ENCODE measurements at regions not wholly inside any gene's neighbourhood (a gene's known extent, or its start where the extent isn't known, plus 50 kb on each side); places are given as distances from the start of the nearest gene placed in this dataset.

DNA sequence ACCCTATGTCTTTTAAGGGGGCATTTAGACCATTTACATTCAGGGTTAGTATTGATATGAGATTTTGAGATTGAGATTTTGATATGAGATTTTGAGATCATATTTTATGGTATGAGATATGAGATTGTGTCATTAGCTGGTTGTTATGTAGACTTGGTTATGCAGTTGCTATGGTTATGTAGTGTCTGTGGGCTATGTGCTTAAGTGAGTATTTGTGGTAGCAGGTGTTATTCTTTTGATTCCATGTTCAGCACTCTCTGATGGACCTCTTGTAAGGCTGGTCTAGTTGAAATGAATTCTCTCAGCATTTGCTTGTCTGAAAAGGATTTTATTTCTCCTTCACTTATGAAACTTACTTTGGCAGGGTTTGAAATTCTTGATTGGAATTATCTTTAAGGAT, 225.4 kb downstream of the SATB1 start (continued):
- TF ChIP-seq, protein P1, sequence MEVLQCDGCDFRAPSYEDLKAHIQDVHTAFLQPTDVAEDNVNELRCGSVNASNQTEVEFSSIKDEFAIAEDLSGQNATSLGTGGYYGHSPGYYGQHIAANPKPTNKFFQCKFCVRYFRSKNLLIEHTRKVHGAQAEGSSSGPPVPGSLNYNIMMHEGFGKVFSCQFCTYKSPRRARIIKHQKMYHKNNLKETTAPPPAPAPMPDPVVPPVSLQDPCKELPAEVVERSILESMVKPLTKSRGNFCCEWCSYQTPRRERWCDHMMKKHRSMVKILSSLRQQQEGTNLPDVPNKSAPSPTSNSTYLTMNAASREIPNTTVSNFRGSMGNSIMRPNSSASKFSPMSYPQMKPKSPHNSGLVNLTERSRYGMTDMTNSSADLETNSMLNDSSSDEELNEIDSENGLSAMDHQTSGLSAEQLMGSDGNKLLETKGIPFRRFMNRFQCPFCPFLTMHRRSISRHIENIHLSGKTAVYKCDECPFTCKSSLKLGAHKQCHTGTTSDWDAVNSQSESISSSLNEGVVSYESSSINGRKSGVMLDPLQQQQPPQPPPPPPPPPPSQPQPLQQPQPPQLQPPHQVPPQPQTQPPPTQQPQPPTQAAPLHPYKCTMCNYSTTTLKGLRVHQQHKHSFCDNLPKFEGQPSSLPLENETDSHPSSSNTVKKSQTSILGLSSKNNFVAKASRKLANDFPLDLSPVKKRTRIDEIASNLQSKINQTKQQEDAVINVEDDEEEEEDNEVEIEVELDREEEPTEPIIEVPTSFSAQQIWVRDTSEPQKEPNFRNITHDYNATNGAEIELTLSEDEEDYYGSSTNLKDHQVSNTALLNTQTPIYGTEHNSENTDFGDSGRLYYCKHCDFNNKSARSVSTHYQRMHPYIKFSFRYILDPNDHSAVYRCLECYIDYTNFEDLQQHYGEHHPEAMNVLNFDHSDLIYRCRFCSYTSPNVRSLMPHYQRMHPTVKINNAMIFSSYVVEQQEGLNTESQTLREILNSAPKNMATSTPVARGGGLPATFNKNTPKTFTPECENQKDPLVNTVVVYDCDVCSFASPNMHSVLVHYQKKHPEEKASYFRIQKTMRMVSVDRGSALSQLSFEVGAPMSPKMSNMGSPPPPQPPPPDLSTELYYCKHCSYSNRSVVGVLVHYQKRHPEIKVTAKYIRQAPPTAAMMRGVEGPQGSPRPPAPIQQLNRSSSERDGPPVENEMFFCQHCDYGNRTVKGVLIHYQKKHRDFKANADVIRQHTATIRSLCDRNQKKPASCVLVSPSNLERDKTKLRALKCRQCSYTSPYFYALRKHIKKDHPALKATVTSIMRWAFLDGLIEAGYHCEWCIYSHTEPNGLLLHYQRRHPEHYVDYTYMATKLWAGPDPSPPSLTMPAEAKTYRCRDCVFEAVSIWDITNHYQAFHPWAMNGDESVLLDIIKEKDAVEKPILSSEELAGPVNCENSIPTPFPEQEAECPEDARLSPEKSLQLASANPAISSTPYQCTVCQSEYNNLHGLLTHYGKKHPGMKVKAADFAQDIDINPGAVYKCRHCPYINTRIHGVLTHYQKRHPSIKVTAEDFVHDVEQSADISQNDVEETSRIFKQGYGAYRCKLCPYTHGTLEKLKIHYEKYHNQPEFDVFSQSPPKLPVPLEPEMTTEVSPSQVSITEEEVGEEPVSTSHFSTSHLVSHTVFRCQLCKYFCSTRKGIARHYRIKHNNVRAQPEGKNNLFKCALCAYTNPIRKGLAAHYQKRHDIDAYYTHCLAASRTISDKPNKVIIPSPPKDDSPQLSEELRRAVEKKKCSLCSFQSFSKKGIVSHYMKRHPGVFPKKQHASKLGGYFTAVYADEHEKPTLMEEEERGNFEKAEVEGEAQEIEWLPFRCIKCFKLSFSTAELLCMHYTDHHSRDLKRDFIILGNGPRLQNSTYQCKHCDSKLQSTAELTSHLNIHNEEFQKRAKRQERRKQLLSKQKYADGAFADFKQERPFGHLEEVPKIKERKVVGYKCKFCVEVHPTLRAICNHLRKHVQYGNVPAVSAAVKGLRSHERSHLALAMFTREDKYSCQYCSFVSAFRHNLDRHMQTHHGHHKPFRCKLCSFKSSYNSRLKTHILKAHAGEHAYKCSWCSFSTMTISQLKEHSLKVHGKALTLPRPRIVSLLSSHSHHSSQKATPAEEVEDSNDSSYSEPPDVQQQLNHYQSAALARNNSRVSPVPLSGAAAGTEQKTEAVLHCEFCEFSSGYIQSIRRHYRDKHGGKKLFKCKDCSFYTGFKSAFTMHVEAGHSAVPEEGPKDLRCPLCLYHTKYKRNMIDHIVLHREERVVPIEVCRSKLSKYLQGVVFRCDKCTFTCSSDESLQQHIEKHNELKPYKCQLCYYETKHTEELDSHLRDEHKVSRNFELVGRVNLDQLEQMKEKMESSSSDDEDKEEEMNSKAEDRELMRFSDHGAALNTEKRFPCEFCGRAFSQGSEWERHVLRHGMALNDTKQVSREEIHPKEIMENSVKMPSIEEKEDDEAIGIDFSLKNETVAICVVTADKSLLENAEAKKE (CRISPR knock-in tag; IDR thresholded peaks at IDR 0.05): no peak
- TF ChIP-seq, protein P2, sequence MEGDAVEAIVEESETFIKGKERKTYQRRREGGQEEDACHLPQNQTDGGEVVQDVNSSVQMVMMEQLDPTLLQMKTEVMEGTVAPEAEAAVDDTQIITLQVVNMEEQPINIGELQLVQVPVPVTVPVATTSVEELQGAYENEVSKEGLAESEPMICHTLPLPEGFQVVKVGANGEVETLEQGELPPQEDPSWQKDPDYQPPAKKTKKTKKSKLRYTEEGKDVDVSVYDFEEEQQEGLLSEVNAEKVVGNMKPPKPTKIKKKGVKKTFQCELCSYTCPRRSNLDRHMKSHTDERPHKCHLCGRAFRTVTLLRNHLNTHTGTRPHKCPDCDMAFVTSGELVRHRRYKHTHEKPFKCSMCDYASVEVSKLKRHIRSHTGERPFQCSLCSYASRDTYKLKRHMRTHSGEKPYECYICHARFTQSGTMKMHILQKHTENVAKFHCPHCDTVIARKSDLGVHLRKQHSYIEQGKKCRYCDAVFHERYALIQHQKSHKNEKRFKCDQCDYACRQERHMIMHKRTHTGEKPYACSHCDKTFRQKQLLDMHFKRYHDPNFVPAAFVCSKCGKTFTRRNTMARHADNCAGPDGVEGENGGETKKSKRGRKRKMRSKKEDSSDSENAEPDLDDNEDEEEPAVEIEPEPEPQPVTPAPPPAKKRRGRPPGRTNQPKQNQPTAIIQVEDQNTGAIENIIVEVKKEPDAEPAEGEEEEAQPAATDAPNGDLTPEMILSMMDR (conservative IDR thresholded peaks at IDR 0.05; ENCODE audit: low read depth in 2 of 2): no peak
- TF ChIP-seq NANOG (IDR thresholded peaks at IDR 0.05; ENCODE audit: borderline replicate concordance): no peak
- no peak for TF ChIP-seq POLR2AphosphoS5 (IDR thresholded peaks at IDR 0.05; ENCODE audit: low read depth)
- TF ChIP-seq CREB1 (CRISPR knock-in tag; IDR thresholded peaks at IDR 0.05; ENCODE audit: low read depth): no peak
- TF ChIP-seq JUNB (IDR thresholded peaks at IDR 0.05; ENCODE audit: unreplicated experiment): no peak
- TF ChIP-seq STAT1 (IDR thresholded peaks at IDR 0.05; ENCODE audit: unreplicated experiment): no peak
- TF ChIP-seq ZNF114 (CRISPR knock-in tag; IDR thresholded peaks at IDR 0.05): no peak

DNA sequence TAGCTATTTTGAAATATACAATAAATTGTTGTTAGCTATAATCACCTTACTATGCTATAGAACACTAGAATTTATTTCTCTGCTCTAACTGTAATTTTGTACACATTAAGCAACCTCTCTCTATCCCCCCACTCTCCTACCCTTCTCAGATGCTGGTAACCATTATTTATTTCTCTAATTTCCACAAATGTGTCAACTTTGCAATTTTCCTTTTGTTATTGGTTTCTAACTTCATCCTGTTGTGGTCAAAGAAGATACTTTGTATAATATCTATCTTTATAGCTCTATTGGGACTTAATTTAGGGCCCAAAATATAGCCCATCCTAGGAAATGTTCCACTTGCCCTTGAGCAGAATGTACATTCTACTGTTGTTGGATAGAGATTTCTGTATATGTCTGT, 229.3 kb downstream of the SATB1 start:
- Histone ChIP-seq H3F3A (replicated peaks; ENCODE audit: low read depth) (no peaks in the 10 kb centered on the region), H3K9me2 (ENCODE audit: insufficient read depth) (no peaks in the 10 kb centered on the region), H3K79me2 (replicated peaks; ENCODE audit: insufficient read depth) (no peaks in the 10 kb centered on the region), H4K20me1 (replicated peaks; ENCODE audit: insufficient read depth) (no peaks in the 10 kb centered on the region), H3K4me3 (no peak overlapping the region), H2AFZ (no peak overlapping the region), H3K4me1 (ENCODE audit: insufficient read depth) (no peaks in the 10 kb centered on the region), H3K27ac (ENCODE audit: low read depth) (no peak overlapping the region), H3K4me2 (no peak overlapping the region), H3K27me3 (ENCODE audit: insufficient read depth) (no peaks in the 10 kb centered on the region), H3K36me3 (ENCODE audit: insufficient read depth) (no peaks in the 10 kb centered on the region)
- ATAC-seq: no peak
- Mint-ChIP-seq H3K9me3 (peaks cover 2% of the 10 kb centered on the region; the same call in 1 of the 3 replicates), H3K27ac (no peak overlapping the region), H3K36me3 (ENCODE audit: low read depth) (no peaks in the 10 kb centered on the region; the same call in 1 of the 3 replicates), H3K4me3 (no peak overlapping the region), H3K4me1 (no peaks in the 10 kb centered on the region; the same call in 2 of the 3 replicates), H3K27me3 (ENCODE audit: insufficient read depth, low read depth, poor library complexity) (peaks cover 2% of the 10 kb centered on the region)
- DNase-seq (ENCODE audit: low spot score): no peak
- TF ChIP-seq, protein P2 (conservative IDR thresholded peaks at IDR 0.05; ENCODE audit: low read depth in 2 of 2): no peak
- TF ChIP-seq NANOG (IDR thresholded peaks at IDR 0.05; ENCODE audit: borderline replicate concordance) (no peak), STAT1 (IDR thresholded peaks at IDR 0.05; ENCODE audit: unreplicated experiment) (no peak), ZNF331 (CRISPR knock-in tag; IDR thresholded peaks at IDR 0.05; ENCODE audit: low read depth) (no peak), EZH2 (IDR thresholded peaks at IDR 0.05; ENCODE audit: low read depth, unreplicated experiment) (no peak), POLR2AphosphoS5 (IDR thresholded peaks at IDR 0.05; ENCODE audit: low read depth) (no peak), EZH2phosphoT487 (IDR thresholded peaks at IDR 0.05; ENCODE audit: unreplicated experiment) (no peak), ZNF114 (CRISPR knock-in tag; IDR thresholded peaks at IDR 0.05) (no peak)
